ENCODE measurements at regions not wholly inside any gene's neighbourhood (a gene's known extent, or its start where the extent isn't known, plus 50 kb on each side); places are given as distances from the start of the nearest gene placed in this dataset.

DNA sequence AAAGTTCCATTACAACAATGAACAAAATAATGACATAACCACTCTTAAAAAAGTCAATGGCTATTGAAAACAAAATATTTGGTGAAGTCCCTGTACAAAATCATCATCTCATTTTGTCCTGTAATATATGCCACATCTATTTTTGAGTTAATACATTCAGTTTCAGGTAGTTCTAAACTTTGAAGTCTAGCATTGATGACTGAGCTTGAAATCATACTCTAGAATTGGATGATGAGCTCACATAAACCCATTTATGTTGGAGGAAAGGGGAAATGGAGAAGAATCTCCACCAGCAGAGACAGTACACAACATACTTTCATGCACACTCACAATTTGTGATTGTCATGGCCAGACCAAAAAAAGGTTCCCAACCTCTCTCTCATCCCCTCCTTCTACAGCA lies 371.1 kb upstream of the NR3C2 start:
- ChIA-PET POLR2A (ENCODE audit: unreplicated experiment) (no interaction called here), CTCF (no interaction called here)
- Histone ChIP-seq H3K27ac (ENCODE audit: low read length) (no peak overlapping the region), H3K9me3 (ENCODE audit: low read length) (no peaks in the 10 kb centered on the region), H3K79me2 (ENCODE audit: low read length) (no peaks in the 10 kb centered on the region), H3K27me3 (ENCODE audit: low read length) (no peaks in the 10 kb centered on the region), H3K9ac (ENCODE audit: low read length) (no peak overlapping the region), H3F3A (ENCODE audit: low read length, unreplicated experiment) (no peaks in the 10 kb centered on the region), H3K4me2 (ENCODE audit: low read length) (no peak overlapping the region), H3K4me3 (ENCODE audit: low read length) (no peak overlapping the region), H3K36me3 (ENCODE audit: low read depth, low read length) (no peaks in the 10 kb centered on the region), H3K9me2 (replicated peaks; ENCODE audit: low read length) (no peaks in the 10 kb centered on the region), H4K20me1 (ENCODE audit: low read length) (no peaks in the 10 kb centered on the region), H3K4me1 (ENCODE audit: insufficient read depth, low read length) (no peaks in the 10 kb centered on the region), H2AFZ (ENCODE audit: low read length) (no peak overlapping the region)
- TF ChIP-seq CTCF (conservative IDR thresholded peaks at IDR 0.05; ENCODE audit: low read depth, low read length) = no peak
- no TSS peak for BruUV-seq (replicated peaks)
- intact Hi-C loops (cut with micrococcal nuclease) = no loop called here
- ATAC-seq = no peak
- DNase-seq = no peak

DNA sequence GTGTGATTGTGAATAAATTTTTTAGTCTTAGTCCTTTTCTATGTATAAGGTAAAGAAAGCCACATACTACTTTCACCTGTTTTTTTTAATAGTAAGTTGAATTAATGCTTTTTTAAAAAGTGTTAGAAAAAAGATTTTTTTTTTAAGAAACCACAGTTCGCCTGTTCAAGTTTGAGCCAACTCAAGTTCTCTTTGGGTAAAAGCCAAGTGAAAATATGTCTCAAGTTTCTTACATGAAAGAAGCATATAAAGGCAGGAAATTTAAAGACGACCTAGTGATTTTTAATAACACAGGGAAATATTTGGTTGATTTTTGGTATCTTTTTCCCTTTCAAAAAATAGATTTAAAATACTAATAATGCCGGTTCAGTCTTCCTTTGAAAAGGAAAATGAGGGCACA lies 369.9 kb upstream of the NR3C2 start:
- no peak overlapping the region for H3K27ac ChIP-seq (ENCODE audit: low read length)
- H3K79me2 ChIP-seq (ENCODE audit: low read length) = no peaks in the 10 kb centered on the region
- no peak overlapping the region for H3K4me2 ChIP-seq (ENCODE audit: low read length)
- no peak overlapping the region for H2AFZ ChIP-seq (ENCODE audit: low read length)
- no TSS peak for BruUV-seq (replicated peaks)
- DNase-seq (no peak), ATAC-seq (no peak)
- TF ChIP-seq EZH2phosphoT487 (IDR thresholded peaks at IDR 0.05; ENCODE audit: borderline replicate concordance, low read length) = no peak
- no peak for TF ChIP-seq CTCF (conservative IDR thresholded peaks at IDR 0.05; ENCODE audit: low read depth, low read length)
- TF ChIP-seq EZH2 (IDR thresholded peaks at IDR 0.05; ENCODE audit: low read length, unreplicated experiment) = no peak
- H4K20me1 ChIP-seq (ENCODE audit: low read length) = no peaks in the 10 kb centered on the region
- no peak overlapping the region for H3K9ac ChIP-seq (ENCODE audit: low read length)
- no peak overlapping the region for H3K4me3 ChIP-seq (ENCODE audit: low read length)
- no peaks in the 10 kb centered on the region for H3K36me3 ChIP-seq (ENCODE audit: low read depth, low read length)
- no peaks in the 10 kb centered on the region for H3K27me3 ChIP-seq (ENCODE audit: low read length)
- H3K9me3 ChIP-seq (ENCODE audit: low read length) = no peaks in the 10 kb centered on the region
- no peaks in the 10 kb centered on the region for H3F3A ChIP-seq (ENCODE audit: low read length, unreplicated experiment)
- ChIA-PET POLR2A (ENCODE audit: unreplicated experiment) (no interaction called here), CTCF (no interaction called here)
- no peaks in the 10 kb centered on the region for H3K9me2 ChIP-seq (replicated peaks; ENCODE audit: low read length)
- intact Hi-C loops (cut with micrococcal nuclease) = no loop called here
- H3K4me1 ChIP-seq (ENCODE audit: insufficient read depth, low read length) = no peaks in the 10 kb centered on the region

DNA sequence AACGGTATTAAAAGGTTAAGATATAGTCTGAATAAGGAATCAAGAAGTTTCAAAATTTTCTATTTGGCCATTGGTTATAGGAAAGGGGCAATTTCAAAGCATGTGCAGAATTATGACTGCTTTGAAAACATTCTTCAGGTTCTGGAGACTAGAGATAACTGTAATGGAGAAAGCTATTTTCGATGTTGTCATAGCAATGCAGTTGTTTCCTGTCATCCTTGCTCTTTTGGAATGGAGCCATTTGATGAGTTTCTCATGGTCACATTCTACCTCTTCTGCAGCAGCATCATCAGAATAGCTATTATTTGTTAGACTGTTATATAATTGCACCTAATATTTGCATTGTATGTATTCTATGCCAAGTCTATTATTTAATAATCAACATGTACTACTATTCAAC lies 368.2 kb upstream of the NR3C2 start:
- ChIA-PET POLR2A (ENCODE audit: unreplicated experiment) (no interaction called here), CTCF (no interaction called here)
- ATAC-seq (no peak), DNase-seq (no peak)
- Histone ChIP-seq H3K9me3 (ENCODE audit: low read length) (no peaks in the 10 kb centered on the region), H3K79me2 (ENCODE audit: low read length) (no peaks in the 10 kb centered on the region), H3K9me2 (replicated peaks; ENCODE audit: low read length) (no peaks in the 10 kb centered on the region), H3K9ac (ENCODE audit: low read length) (no peak overlapping the region), H3K4me3 (ENCODE audit: low read length) (no peak overlapping the region), H2AFZ (ENCODE audit: low read length) (no peak overlapping the region), H3K27me3 (ENCODE audit: low read length) (no peaks in the 10 kb centered on the region), H3K27ac (ENCODE audit: low read length) (no peak overlapping the region), H3F3A (ENCODE audit: low read length, unreplicated experiment) (no peaks in the 10 kb centered on the region), H4K20me1 (ENCODE audit: low read length) (no peaks in the 10 kb centered on the region), H3K4me2 (ENCODE audit: low read length) (no peak overlapping the region), H3K36me3 (ENCODE audit: low read depth, low read length) (no peaks in the 10 kb centered on the region), H3K4me1 (ENCODE audit: insufficient read depth, low read length) (no peaks in the 10 kb centered on the region)
- TF ChIP-seq EZH2phosphoT487 (IDR thresholded peaks at IDR 0.05; ENCODE audit: borderline replicate concordance, low read length) = no peak
- no TSS peak for BruUV-seq (replicated peaks)
- intact Hi-C loops (cut with micrococcal nuclease) = no loop called here

All from PC-3 (cell line).